Keratinocyte (primary cell): ENCODE measurements at regions not wholly inside any gene's neighbourhood (a gene's known extent, or its start where the extent isn't known, plus 50 kb on each side); places are given as distances from the start of the nearest gene placed in this dataset.

Source experiments
- DNase-seq: peaks from one replicate; pipeline ENCODE4 v3.0.0-alpha.2; 2011; ENCODE audit warnings: low read depth, missing footprints, low spot score
- FAIRE-seq: peaks from 2 replicates; lab custom pipeline; 2011; peaks lifted over from hg19 to GRCh38; lab: Jason Lieb, UNC
- H2AFZ ChIP-seq: 2 replicates; pipeline ENCODE4 v1.6.0; 2012; ENCODE audit warnings: low read length, control low read depth, inconsistent platforms; ENCODE audit not compliant: control insufficient read depth
- H3K27ac ChIP-seq: 2 replicates; pipeline ENCODE4 v1.5.1; 2011; ENCODE audit warnings: low read length; ENCODE audit not compliant: control insufficient read depth, insufficient read depth
- H3K27me3 ChIP-seq: 3 replicates; pipeline ENCODE4 v1.6.0; 2011; ENCODE audit warnings: low read length; ENCODE audit not compliant: control insufficient read depth, insufficient read depth; ENCODE audit errors: extremely low read depth
- H3K36me3 ChIP-seq, 2 experiments: 2 replicates in 1 of 2; 3 replicates in 1 of 2; pipeline ENCODE4 v1.5.1; 2011; ENCODE audit warnings: low read length in 2 of 2, mild to moderate bottlenecking in 1 of 2; ENCODE audit not compliant: control insufficient read depth in 2 of 2, insufficient read depth in 2 of 2; ENCODE audit errors: extremely low read depth in 1 of 2
- H3K4me1 ChIP-seq: 3 replicates; pipeline ENCODE4 v1.5.1; 2011; ENCODE audit warnings: low read length; ENCODE audit not compliant: control insufficient read depth, insufficient read depth; ENCODE audit errors: extremely low read depth
- H3K4me2 ChIP-seq: 3 replicates; pipeline ENCODE4 v1.6.0; 2011; ENCODE audit warnings: low read depth, low read length; ENCODE audit not compliant: control insufficient read depth, insufficient read depth; ENCODE audit errors: extremely low read depth
- H3K4me3 ChIP-seq, 3 experiments: fragments of 200-600 bp in 1 of 3; sonication (generic) in 1 of 3; 2 replicates in 2 of 3; 3 replicates in 1 of 3; pipeline ENCODE4 v1.5.1; 2011 to 2016; ENCODE audit warnings: low read length in 3 of 3, mild to moderate bottlenecking in 3 of 3, control low read depth in 2 of 3, inconsistent platforms in 1 of 3, low read depth in 1 of 3, mixed read lengths in 1 of 3, mixed run types in 1 of 3, moderate library complexity in 1 of 3; ENCODE audit not compliant: control insufficient read depth in 2 of 3, insufficient read depth in 2 of 3; ENCODE audit errors: extremely low read depth in 1 of 3
- H3K79me2 ChIP-seq: 2 replicates; pipeline ENCODE4 v1.6.0; 2012; ENCODE audit warnings: low read length; ENCODE audit not compliant: control insufficient read depth, insufficient read depth
- H3K9ac ChIP-seq: 3 replicates; pipeline ENCODE4 v1.6.0; 2011; ENCODE audit warnings: low read length; ENCODE audit not compliant: control insufficient read depth, insufficient read depth; ENCODE audit errors: extremely low read depth
- H3K9me1 ChIP-seq: 3 replicates; pipeline ENCODE4 v1.6.0; 2011; ENCODE audit warnings: low read length; ENCODE audit not compliant: control insufficient read depth, insufficient read depth; ENCODE audit errors: extremely low read depth
- H3K9me3 ChIP-seq: 2 replicates; pipeline ENCODE4 v1.5.1; 2012; ENCODE audit warnings: low read depth, low read length; ENCODE audit not compliant: control insufficient read depth
- H4K20me1 ChIP-seq: 3 replicates; pipeline ENCODE4 v1.6.0; 2011; ENCODE audit warnings: low read length; ENCODE audit not compliant: control insufficient read depth, insufficient read depth; ENCODE audit errors: extremely low read depth
- EZH2 ChIP-seq: IDR thresholded peaks from one replicate; pipeline ENCODE4 v1.6.1; 2012; ENCODE audit warnings: inconsistent platforms, mild to moderate bottlenecking, low read length, moderate library complexity
- dilution Hi-C: fragments of 300-500 bp; cut with MboI; formaldehyde crosslinking; loops from one replicate; pipeline ENCODE4 v1.7.0; 2020; ENCODE audit warnings: low sequenced_read_pairs; ENCODE audit not compliant: extremely low pct_ligation_motif_present
- TF ChIP-seq, protein P1 (sequence below), 3 experiments: IDR thresholded peaks in 1 of 3; conservative IDR thresholded peaks in 1 of 3; optimal IDR thresholded peaks in 1 of 3; 2 replicates in 2 of 3; 3 replicates in 1 of 3; pipeline versions ENCODE3 to v1.5.1; 2011; ENCODE audit warnings: low read length in 3 of 3, mild to moderate bottlenecking in 3 of 3, moderate library complexity in 2 of 3, control low read depth in 1 of 3, inconsistent platforms in 1 of 3; ENCODE audit not compliant: insufficient read depth in 2 of 3; ENCODE audit errors: extremely low read depth in 1 of 3

DNA sequence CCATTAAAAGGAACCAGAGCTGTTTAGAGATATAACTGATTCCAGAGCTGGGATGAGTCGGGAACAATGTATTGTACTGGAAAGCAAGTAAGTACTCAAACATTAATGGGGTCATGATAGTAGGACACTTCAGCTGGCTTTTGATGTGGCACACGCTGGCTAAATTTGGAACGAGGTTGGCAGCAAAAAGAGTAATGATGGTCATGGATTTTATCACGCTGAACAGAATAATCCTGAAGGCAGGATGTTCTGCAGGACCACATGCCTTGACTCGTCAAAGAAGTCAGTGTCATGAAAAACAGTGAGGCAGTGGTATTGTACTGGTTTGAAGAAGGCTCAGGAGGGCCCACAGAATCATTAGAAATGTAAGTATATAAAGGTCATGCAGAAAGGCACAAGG lies 220.3 kb downstream of the SNX13 start:
- Histone ChIP-seq H3K79me2 (no peaks in the 10 kb centered on the region), H3K4me2 (no peak overlapping the region), H3K36me3 (no peaks in the 10 kb centered on the region), H4K20me1 (no peaks in the 10 kb centered on the region), H3K27ac (no peak overlapping the region), H3K9me1 (no peaks in the 10 kb centered on the region), H3K27me3 (no peaks in the 10 kb centered on the region), H3K9me3 (no peaks in the 10 kb centered on the region), H3K4me3 (no peak overlapping the region), H2AFZ (no peak overlapping the region), H3K9ac (no peak overlapping the region), H3K4me1 (peaks cover 6% of the 10 kb centered on the region)
- TF ChIP-seq, protein P1, sequence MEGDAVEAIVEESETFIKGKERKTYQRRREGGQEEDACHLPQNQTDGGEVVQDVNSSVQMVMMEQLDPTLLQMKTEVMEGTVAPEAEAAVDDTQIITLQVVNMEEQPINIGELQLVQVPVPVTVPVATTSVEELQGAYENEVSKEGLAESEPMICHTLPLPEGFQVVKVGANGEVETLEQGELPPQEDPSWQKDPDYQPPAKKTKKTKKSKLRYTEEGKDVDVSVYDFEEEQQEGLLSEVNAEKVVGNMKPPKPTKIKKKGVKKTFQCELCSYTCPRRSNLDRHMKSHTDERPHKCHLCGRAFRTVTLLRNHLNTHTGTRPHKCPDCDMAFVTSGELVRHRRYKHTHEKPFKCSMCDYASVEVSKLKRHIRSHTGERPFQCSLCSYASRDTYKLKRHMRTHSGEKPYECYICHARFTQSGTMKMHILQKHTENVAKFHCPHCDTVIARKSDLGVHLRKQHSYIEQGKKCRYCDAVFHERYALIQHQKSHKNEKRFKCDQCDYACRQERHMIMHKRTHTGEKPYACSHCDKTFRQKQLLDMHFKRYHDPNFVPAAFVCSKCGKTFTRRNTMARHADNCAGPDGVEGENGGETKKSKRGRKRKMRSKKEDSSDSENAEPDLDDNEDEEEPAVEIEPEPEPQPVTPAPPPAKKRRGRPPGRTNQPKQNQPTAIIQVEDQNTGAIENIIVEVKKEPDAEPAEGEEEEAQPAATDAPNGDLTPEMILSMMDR (optimal IDR thresholded peaks at IDR 0.05 in 1 of 3, IDR thresholded peaks at IDR 0.05 in 1 of 3, conservative IDR thresholded peaks at IDR 0.05 in 1 of 3; ENCODE audit: extremely low read depth in 1 of 3, insufficient read depth in 2 of 3, low read length in 3 of 3) = no peak
- no peak for TF ChIP-seq EZH2
- DNase-seq (no peak), FAIRE-seq (peak; percentile 69)
- dilution Hi-C loops = no loop called here

DNA sequence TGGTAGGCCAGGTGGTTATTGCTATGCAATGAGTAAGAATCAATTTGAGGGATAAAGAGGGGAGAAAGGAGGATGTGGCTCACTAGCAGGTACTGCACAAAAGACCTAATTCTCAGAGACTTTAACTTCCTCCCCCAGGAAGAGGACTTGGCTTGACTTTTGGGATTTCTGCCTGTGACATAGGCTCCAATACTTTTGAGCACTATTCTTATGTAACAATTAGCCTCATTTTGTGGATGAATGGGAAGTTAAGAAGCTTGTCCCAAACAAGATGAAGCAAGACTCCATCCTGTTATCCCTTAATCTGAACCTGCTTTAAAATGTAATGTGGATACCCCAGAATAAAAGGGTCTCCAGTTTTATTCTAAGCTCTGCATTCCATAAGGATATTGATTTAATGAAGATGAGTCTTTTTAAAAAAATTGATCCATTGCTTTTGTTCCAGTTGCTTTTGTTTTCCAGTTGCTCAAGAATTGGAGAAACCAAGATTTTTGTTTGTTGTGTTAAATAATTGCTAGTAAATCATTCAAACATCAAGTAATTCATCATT lies 218.5 kb downstream of the SNX13 start:
- H2AFZ ChIP-seq = no peak overlapping the region
- H3K4me1 ChIP-seq = peaks cover 6% of the 10 kb centered on the region
- H3K9ac ChIP-seq = no peak overlapping the region
- H3K27ac ChIP-seq = no peak overlapping the region
- no peaks in the 10 kb centered on the region for H4K20me1 ChIP-seq
- no peaks in the 10 kb centered on the region for H3K9me1 ChIP-seq
- no peaks in the 10 kb centered on the region for H3K36me3 ChIP-seq
- H3K4me3 ChIP-seq = no peak overlapping the region
- TF ChIP-seq, protein P1 (optimal IDR thresholded peaks at IDR 0.05 in 1 of 3, IDR thresholded peaks at IDR 0.05 in 1 of 3, conservative IDR thresholded peaks at IDR 0.05 in 1 of 3; ENCODE audit: extremely low read depth in 1 of 3, insufficient read depth in 2 of 3, low read length in 3 of 3) = no peak
- TF ChIP-seq EZH2 = no peak
- DNase-seq (no peak), FAIRE-seq (no peak)
- dilution Hi-C loops = no loop called here
- H3K27me3 ChIP-seq = no peaks in the 10 kb centered on the region
- H3K79me2 ChIP-seq = no peaks in the 10 kb centered on the region
- no peak overlapping the region for H3K4me2 ChIP-seq
- no peaks in the 10 kb centered on the region for H3K9me3 ChIP-seq
